ENCODE measurements at regions not wholly inside any gene's neighbourhood (a gene's known extent, or its start where the extent isn't known, plus 50 kb on each side); places are given as distances from the start of the nearest gene placed in this dataset.

- Mint-ChIP-seq H3K27me3 (no peaks in the 10 kb centered on the region), H3K36me3 (ENCODE audit: low read depth) (no peaks in the 10 kb centered on the region), H3K9me3 (peaks cover 2% of the 10 kb centered on the region), H3K27ac (no peak overlapping the region), H3K4me1 (no peaks in the 10 kb centered on the region), H3K4me3 (no peak overlapping the region)
- no peak for ATAC-seq (ENCODE audit: low read depth)
- ChIA-PET CTCF (no interaction called here), POLR2A (no interaction called here)
- no peak for TF ChIP-seq CTCF (IDR thresholded peaks at IDR 0.05)
- intact Hi-C loops (cut with micrococcal nuclease): no loop called here
- DNase-seq: no peak
Observed at GRCh38 chr5:3034881-3035280, 283.4 kb upstream of the IRX2 start.

GRCh38 chr5:3034449-3034848 lies 283.0 kb upstream of the IRX2 start:
- CTCF ChIA-PET: no interaction called here
- no peaks in the 10 kb centered on the region for H3K27me3 Mint-ChIP-seq
- no peak for ATAC-seq (ENCODE audit: low read depth)

DNA sequence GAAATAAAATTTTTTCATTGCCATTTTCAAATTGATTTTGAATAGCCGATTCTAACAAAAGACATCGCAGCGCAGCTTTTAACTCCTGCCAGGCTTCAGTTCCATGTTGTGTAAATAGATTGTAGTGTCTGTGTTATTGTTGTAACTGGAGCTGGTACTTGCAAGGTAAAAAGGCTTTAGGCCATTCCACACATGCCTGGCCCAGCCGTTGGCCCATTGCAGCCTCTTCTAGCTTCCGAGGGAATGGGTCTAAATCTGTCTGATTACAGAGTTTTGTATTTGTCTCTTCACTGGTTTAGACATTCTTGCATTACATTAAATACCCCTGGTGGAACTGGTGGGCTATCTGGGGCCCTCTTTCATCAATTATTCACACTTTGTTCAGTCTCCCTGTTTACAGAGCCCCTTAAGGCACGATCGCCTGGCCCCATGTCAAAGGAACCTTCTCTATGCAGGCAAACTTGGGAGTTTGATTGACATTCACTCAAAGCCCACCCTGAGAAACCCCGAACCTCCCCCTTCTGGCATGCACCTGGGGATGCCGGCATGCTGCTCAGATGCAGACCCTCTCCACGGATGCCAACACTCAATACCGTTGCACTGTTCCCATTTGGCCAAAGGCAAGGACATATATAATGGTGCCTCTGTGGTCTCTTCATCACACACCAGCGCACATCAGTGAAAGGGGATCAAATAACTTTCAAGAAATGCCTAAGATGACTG lies 281.7 kb upstream of the IRX2 start:
- Mint-ChIP-seq H3K27me3 (no peaks in the 10 kb centered on the region), H3K9me3 (peaks cover 2% of the 10 kb centered on the region), H3K4me1 (no peaks in the 10 kb centered on the region), H3K36me3 (ENCODE audit: low read depth) (no peaks in the 10 kb centered on the region), H3K27ac (no peak overlapping the region), H3K4me3 (no peak overlapping the region)
- intact Hi-C loops (cut with micrococcal nuclease): no loop called here
- no peak for DNase-seq
- no peak for TF ChIP-seq CTCF (IDR thresholded peaks at IDR 0.05)
- ChIA-PET POLR2A (no interaction called here), CTCF (no interaction called here)
- ATAC-seq (ENCODE audit: low read depth): no peak

More at GRCh38 chr5:3034449-3034848, 283.0 kb upstream of the IRX2 start:
- Mint-ChIP-seq H3K36me3 (ENCODE audit: low read depth) (no peaks in the 10 kb centered on the region), H3K4me3 (no peak overlapping the region), H3K27ac (no peak overlapping the region), H3K4me1 (no peaks in the 10 kb centered on the region), H3K9me3 (peaks cover 2% of the 10 kb centered on the region)
- no peak for TF ChIP-seq CTCF (IDR thresholded peaks at IDR 0.05)
- POLR2A ChIA-PET: no interaction called here
- intact Hi-C loops (cut with micrococcal nuclease): no loop called here
- DNase-seq: no peak

GRCh38 chr5:3032513-3032912 lies 281.0 kb upstream of the IRX2 start:
- Mint-ChIP-seq H3K27ac (no peak overlapping the region), H3K27me3 (no peaks in the 10 kb centered on the region), H3K36me3 (ENCODE audit: low read depth) (no peaks in the 10 kb centered on the region), H3K4me3 (no peak overlapping the region), H3K4me1 (no peaks in the 10 kb centered on the region), H3K9me3 (no peaks in the 10 kb centered on the region)
- intact Hi-C loops (cut with micrococcal nuclease): no loop called here
- ATAC-seq (ENCODE audit: low read depth): no peak
- CTCF ChIA-PET: no interaction called here
- POLR2A ChIA-PET: no interaction called here
- DNase-seq: no peak
- TF ChIP-seq CTCF (IDR thresholded peaks at IDR 0.05): no peak

GRCh38 chr5:3031733-3032378 lies 280.4 kb upstream of the IRX2 start:
- Mint-ChIP-seq H3K27me3 (no peaks in the 10 kb centered on the region), H3K9me3 (no peaks in the 10 kb centered on the region), H3K4me3 (no peak overlapping the region), H3K4me1 (no peaks in the 10 kb centered on the region), H3K36me3 (ENCODE audit: low read depth) (no peaks in the 10 kb centered on the region), H3K27ac (no peak overlapping the region)
- ATAC-seq (ENCODE audit: low read depth) (no peak), DNase-seq (no peak)
- intact Hi-C loops (cut with micrococcal nuclease): no loop called here
- CTCF ChIA-PET: no interaction called here
- POLR2A ChIA-PET: no interaction called here
- no peak for TF ChIP-seq CTCF (IDR thresholded peaks at IDR 0.05)

Measured in activated B cell treated with CpG ODN at 0.5 μM for 24 hours (primary cell).